BE2C (cell line): ENCODE measurements at regions not wholly inside any gene's neighbourhood (a gene's known extent, or its start where the extent isn't known, plus 50 kb on each side); places are given as distances from the start of the nearest gene placed in this dataset.
"Not testable (repeated sequence)": the region's sequence is repeated elsewhere in the genome, so short reads cannot be mapped to it uniquely, and the experiment has no call there.

Experiments
- DNase-seq: peaks from one replicate; pipeline ENCODE4 v3.0.0-alpha.2; 2020
- H3K27me3 ChIP-seq: fragments of 250-450 bp; sonication (Bioruptor Pico); 2 replicates; pipeline ENCODE4 v1.5.1; 2020; ENCODE audit warnings: mild to moderate bottlenecking
- H3K36me3 ChIP-seq: fragments of 250-450 bp; sonication (Bioruptor Pico); 2 replicates; pipeline ENCODE4 v1.5.1; 2020; ENCODE audit warnings: mild to moderate bottlenecking
- H3K4me1 ChIP-seq: fragments of 250-450 bp; sonication (Bioruptor Pico); 2 replicates; pipeline ENCODE4 v1.5.1; 2020
- H3K4me3 ChIP-seq: 2 replicates; pipeline ENCODE4 v1.5.1; 2011; ENCODE audit warnings: low read depth, low read length
- H3K9me3 ChIP-seq: fragments of 250-450 bp; sonication (Bioruptor Pico); 2 replicates; pipeline ENCODE4 v1.5.1; 2020
- TF ChIP-seq, protein P1 (sequence below): IDR thresholded peaks from 2 replicates; pipeline ENCODE4 v1.5.1; 2012; ENCODE audit warnings: mild to moderate bottlenecking, low read depth, low read length

- Histone ChIP-seq H3K4me3 (no peak overlapping the region), H3K27me3 (no peaks in the 10 kb centered on the region), H3K9me3 (no peaks in the 10 kb centered on the region), H3K4me1 (no peaks in the 10 kb centered on the region), H3K36me3 (no peaks in the 10 kb centered on the region)
- TF ChIP-seq, protein P1, sequence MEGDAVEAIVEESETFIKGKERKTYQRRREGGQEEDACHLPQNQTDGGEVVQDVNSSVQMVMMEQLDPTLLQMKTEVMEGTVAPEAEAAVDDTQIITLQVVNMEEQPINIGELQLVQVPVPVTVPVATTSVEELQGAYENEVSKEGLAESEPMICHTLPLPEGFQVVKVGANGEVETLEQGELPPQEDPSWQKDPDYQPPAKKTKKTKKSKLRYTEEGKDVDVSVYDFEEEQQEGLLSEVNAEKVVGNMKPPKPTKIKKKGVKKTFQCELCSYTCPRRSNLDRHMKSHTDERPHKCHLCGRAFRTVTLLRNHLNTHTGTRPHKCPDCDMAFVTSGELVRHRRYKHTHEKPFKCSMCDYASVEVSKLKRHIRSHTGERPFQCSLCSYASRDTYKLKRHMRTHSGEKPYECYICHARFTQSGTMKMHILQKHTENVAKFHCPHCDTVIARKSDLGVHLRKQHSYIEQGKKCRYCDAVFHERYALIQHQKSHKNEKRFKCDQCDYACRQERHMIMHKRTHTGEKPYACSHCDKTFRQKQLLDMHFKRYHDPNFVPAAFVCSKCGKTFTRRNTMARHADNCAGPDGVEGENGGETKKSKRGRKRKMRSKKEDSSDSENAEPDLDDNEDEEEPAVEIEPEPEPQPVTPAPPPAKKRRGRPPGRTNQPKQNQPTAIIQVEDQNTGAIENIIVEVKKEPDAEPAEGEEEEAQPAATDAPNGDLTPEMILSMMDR, result no peak
- no peak for DNase-seq
Observed at GRCh38 chr5:54387031-54387430, 68.5 kb upstream of the HSPB3 start.

DNA sequence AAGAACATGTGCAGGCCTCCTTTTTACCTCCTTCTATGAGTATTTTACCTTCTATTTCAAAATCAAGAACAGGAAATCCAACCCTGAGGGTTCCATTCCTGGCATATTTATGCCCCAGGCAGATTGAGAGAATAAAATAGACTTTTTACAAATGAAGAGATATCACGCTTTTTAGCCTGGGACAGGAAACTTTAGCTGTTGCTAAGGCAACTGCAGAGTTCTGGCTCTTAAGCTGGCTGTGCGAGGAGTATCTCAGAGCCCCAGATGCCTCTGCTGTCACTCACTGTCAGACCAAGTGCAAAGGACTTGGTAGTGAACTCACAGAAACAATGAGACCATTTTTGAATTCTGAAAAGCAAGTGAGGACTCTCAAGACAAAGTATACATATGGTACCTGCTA lies 69.5 kb upstream of the HSPB3 start:
- H3K9me3 ChIP-seq, result no peaks in the 10 kb centered on the region
- TF ChIP-seq, protein P1, result no peak

GRCh38 chr5:54384356-54384933 lies 71.1 kb upstream of the HSPB3 start:
- TF ChIP-seq, protein P1, result no peak
- H3K4me3 ChIP-seq, result no peak overlapping the region
- no peaks in the 10 kb centered on the region for H3K27me3 ChIP-seq
- DNase-seq, result no peak
- no peaks in the 10 kb centered on the region for H3K4me1 ChIP-seq
- no peaks in the 10 kb centered on the region for H3K9me3 ChIP-seq
- H3K36me3 ChIP-seq, result no peaks in the 10 kb centered on the region

More for the DNA sequence above, 69.5 kb upstream of the HSPB3 start:
- H3K4me3 ChIP-seq, result no peak overlapping the region
- H3K27me3 ChIP-seq, result no peaks in the 10 kb centered on the region
- H3K4me1 ChIP-seq, result no peaks in the 10 kb centered on the region
- no peak for DNase-seq
- no peaks in the 10 kb centered on the region for H3K36me3 ChIP-seq

DNA sequence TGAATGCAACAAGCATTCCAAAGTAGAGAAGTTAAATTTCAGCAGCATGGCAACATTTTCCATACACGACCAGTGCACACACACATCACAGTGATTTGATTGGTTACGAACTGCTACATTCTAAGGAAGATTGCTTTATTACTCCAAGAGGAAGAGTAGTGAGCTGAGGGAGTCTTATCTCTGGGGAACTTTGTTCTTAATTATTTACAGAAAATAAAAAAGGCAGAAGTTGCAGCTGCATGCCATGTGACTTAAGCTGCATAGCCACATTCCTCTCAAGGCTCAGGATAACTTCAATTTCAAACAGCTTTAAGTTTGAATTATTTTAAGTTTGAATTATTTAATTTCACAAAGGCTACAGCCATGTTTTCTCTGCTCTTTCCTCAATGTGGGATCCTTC lies 71.6 kb upstream of the HSPB3 start:
- Histone ChIP-seq H3K9me3 (no peaks in the 10 kb centered on the region), H3K27me3 (no peaks in the 10 kb centered on the region), H3K36me3 (no peaks in the 10 kb centered on the region), H3K4me1 (no peaks in the 10 kb centered on the region), H3K4me3 (no peak overlapping the region)
- DNase-seq, result no peak
- TF ChIP-seq, protein P1, result no peak

GRCh38 chr5:54383225-54383901 lies 72.1 kb upstream of the HSPB3 start:
- no peaks in the 10 kb centered on the region for H3K27me3 ChIP-seq
- H3K9me3 ChIP-seq, result no peaks in the 10 kb centered on the region
- no peaks in the 10 kb centered on the region for H3K36me3 ChIP-seq
- no peaks in the 10 kb centered on the region for H3K4me1 ChIP-seq
- TF ChIP-seq, protein P1, result no peak
- no peak for DNase-seq
- H3K4me3 ChIP-seq, result no peak overlapping the region

DNA sequence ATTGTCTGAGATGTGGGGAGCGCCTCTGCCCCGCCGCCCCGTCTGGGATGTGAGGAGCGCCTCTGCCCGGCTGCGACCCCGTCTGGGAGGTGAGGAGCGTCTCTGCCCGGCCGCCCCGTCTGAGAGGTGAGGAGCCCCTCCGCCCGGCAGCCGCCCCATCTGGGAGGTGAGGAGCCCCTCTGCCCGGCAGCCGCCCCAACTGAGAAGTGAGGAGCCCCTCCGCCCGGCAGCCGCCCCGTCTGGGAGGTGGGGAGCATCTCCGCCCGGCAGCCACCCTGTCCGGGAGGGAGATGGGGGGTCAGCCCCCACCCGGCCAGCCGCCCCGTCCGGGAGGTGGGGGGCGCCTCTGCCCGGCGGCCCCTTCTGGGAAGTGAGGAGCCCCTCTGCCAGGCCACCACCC lies 70.9 kb upstream of the ARL15 start:
- not testable (repeated sequence) for H3K27me3 ChIP-seq, H3K9me3 ChIP-seq, DNase-seq, H3K4me3 ChIP-seq, H3K4me1 ChIP-seq, H3K36me3 ChIP-seq
